RWPE1 (cell line): ENCODE measurements at regions not wholly inside any gene's neighbourhood (a gene's known extent, or its start where the extent isn't known, plus 50 kb on each side); places are given as distances from the start of the nearest gene placed in this dataset.

Experiments used
- CTCF ChIA-PET: fragments of 350-600 bp; sonication (Branson Sonifier 250); formaldehyde crosslinking; extraction: SDS; loops from one replicate; lab custom pipeline; 2021; lab: Yijun Ruan, JAX
- POLR2A ChIA-PET: fragments of 400-600 bp; formaldehyde crosslinking; extraction: SDS; loops from one replicate; lab custom pipeline; 2020; ENCODE audit warnings: antibody characterized with exemption; ENCODE audit not compliant: low non-redundant PET; lab: Yijun Ruan, JAX
- DNase-seq: peaks from one replicate; pipeline ENCODE4 v3.0.0; 2012; ENCODE audit warnings: low spot score
- H3K27ac ChIP-seq: fragments of 450-650 bp; 2 replicates; pipeline ENCODE4 v1.5.1; 2017
- TF ChIP-seq, protein P1 (sequence below): fragments of 450-650 bp; conservative IDR thresholded peaks from 2 replicates; pipeline ENCODE4 v1.5.1; 2017; ENCODE audit warnings: low read depth, mild to moderate bottlenecking

DNA sequence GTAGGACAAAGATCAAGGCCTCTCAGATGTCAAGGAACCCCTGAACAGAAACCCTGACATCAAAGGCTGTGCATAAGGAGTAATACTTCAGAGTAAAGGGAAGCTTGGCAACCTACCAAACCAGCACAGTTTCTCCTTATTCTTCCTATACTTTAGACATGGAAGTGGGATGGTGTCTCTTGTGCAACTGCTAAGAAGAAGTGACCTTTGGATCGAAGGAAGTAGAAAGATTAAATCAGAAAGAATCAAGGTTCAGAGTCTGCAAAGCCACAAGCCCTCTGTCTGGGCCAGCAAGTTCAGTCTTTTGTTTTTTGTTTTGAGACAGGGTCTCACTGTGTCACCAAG, 66.2 kb upstream of the SLC39A10 start:
- CTCF ChIA-PET, result no interaction called here
- POLR2A ChIA-PET, result no interaction called here
- TF ChIP-seq, protein P1, sequence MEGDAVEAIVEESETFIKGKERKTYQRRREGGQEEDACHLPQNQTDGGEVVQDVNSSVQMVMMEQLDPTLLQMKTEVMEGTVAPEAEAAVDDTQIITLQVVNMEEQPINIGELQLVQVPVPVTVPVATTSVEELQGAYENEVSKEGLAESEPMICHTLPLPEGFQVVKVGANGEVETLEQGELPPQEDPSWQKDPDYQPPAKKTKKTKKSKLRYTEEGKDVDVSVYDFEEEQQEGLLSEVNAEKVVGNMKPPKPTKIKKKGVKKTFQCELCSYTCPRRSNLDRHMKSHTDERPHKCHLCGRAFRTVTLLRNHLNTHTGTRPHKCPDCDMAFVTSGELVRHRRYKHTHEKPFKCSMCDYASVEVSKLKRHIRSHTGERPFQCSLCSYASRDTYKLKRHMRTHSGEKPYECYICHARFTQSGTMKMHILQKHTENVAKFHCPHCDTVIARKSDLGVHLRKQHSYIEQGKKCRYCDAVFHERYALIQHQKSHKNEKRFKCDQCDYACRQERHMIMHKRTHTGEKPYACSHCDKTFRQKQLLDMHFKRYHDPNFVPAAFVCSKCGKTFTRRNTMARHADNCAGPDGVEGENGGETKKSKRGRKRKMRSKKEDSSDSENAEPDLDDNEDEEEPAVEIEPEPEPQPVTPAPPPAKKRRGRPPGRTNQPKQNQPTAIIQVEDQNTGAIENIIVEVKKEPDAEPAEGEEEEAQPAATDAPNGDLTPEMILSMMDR, result no peak
- DNase-seq, result no peak
- no peak overlapping the region for H3K27ac ChIP-seq

DNA sequence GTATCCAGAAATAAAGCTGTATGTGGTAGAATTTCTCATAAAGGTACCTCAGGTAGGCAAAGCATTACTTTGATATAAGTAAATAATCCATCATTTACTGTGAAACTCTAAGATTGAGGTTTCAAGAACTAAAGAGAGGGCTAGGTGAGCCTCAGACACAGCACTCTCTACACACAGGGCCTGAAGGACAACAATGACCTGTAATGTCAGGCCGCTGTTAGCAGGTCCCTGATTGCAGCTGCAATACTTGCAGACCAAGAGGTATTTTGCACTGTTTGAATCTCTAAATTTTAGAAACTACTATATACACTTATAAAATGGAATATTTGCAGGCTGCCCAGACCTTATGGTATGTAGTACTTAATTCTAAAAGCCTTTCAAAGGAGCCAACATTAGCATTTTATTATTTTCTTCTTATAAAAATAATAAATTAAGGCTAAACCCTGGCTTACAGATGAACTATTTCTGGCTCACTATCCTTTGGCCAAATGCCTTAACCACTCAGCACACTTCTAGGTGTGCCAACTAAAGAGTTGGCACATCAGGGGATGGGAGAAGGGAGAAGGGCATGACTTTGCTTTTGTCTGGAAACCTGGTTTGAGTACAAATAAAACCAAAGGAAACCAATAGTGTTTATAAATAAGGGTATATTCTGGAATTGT, 66.7 kb upstream of the SLC39A10 start:
- TF ChIP-seq, protein P1, result no peak
- ChIA-PET POLR2A (no interaction called here), CTCF (no interaction called here)
- no peak for DNase-seq
- no peak overlapping the region for H3K27ac ChIP-seq

DNA sequence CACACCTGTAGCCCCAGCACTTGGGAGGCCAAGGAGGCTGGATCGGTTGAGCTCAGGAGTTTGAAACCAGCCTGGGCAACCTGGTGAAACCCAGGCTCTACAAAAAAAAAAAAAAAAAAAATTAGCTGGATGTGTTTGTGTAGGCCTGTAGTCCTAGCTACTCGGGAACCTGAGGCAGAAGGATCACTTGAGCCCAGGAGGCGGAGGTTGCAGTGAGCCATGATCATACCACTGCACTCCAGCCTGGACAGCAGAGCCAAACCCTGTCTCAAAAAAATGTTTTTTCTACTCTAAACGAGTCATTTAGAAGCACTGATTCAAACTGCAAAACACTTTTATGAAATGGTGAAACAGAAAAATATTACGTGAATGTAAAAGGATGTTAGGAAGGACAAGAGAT, 69.1 kb upstream of the SLC39A10 start:
- no peak for DNase-seq
- ChIA-PET CTCF (no interaction called here), POLR2A (no interaction called here)
- no peak overlapping the region for H3K27ac ChIP-seq
- TF ChIP-seq, protein P1, result no peak

DNA sequence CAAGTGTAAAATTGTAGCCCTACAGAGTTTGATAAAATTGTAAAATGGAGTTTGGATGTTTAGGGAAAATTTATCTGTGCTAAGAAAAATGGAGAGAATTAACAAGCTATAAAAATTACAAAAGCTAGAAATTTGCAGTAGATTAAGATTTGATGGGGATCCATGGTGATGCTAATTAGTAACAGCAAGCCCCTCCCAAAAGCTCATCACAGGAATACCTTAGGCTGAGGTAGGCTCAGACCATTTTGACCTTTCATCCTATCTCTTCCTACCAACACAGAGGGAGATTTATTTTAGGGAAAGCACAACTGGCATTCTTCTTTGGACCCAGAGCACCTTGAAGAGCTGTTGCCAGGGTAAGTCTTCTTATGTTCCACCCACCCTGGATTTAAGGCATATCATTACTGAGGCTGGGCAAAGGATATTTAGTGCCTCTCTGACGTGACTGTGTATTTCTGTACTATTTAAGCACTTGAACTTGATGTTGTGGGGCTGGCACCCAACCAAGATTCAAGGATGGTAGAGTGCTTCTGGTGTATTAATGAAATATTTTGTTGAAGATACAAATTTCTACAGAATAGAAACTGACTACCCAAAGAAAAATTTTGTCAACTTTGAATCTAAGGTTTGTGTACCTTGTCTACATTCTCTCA, 70.8 kb upstream of the SLC39A10 start:
- ChIA-PET POLR2A (no interaction called here), CTCF (no interaction called here)
- TF ChIP-seq, protein P1, result no peak
- H3K27ac ChIP-seq, result no peak overlapping the region
- no peak for DNase-seq

DNA sequence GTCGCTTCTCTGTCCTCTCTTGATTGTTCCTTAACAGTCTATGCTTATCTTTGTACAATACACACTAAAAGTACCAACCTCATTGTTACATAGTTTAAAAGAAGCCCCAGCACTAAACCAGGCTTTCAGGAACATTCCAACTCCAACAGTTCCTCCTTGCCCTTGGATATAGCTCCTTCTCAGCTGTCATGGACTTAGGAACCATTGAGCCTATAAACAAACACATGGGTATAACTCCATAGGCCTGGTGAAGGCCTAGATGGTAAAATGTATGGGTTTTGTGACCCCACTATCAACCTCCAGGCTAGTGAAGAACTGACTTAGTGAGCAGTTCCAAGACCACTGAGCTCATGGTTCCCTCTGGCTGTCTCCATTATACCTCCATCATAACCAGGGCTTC, 74.8 kb upstream of the SLC39A10 start:
- no peak overlapping the region for H3K27ac ChIP-seq
- CTCF ChIA-PET, result interaction anchor here (0.8 kb wide), 1 partner anchor 78 kb away, joined by 6 read pairs; no protein-coding TSS in a partner anchor
- TF ChIP-seq, protein P1, result no peak
- POLR2A ChIA-PET, result interaction anchor here (0.6 kb wide), 1 partner anchor 75 kb away, joined by 3 read pairs; the partner anchor contains the start of gene SLC39A10
- no peak for DNase-seq

DNA sequence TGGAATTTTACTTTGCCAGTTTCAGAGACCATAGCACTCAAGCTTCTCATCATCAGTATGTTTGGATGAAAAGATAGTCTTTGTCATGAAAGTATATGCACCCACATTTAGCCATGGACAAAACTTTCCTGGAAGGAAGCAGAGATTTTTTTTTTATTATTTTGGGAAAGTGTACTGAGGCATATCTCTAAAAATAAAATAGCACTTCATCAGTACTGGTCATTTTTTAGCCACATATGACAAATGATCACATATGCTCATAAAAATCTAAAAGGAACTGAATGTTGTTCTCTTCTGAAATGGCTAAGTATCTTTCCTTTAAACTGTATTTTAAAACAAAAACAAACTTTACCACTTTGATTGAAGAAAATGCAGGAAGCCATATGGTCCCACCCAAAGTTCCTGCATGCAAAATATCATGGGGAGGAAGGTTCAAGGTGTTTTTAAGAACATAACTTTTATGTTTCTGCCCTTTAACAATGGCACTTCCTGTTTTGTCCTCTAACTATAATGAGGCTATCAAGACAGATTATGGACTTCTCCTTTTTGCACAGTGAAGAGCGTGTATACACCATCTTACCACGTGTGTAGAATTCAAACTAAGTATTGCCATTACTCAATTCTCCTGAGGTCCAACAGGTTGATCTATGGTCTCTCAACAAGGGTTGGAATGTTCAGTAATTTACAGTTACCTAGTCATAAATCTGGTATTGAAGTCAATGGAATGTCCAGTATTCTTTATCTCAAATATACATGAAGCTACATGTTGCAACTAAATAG, 77.1 kb upstream of the SLC39A10 start:
- TF ChIP-seq, protein P1, result no peak
- ChIA-PET POLR2A (no interaction called here), CTCF (no interaction called here)
- DNase-seq, result no peak
- no peak overlapping the region for H3K27ac ChIP-seq
